HG03558 (cell line): ENCODE measurements at regions not wholly inside any gene's neighbourhood (a gene's known extent, or its start where the extent isn't known, plus 50 kb on each side); places are given as distances from the start of the nearest gene placed in this dataset.

Experiments
- ATAC-seq: cut with Tn5 transposase; IDR thresholded peaks from one replicate; pipeline ENCODE4 v1.9.1; 2021; ENCODE audit warnings: moderate number of reproducible peaks; ENCODE audit not compliant: unreplicated experiment; ENCODE audit errors: extremely low read depth

GRCh38 chr4:147052361-147052760, 106.7 kb upstream of the TTC29 start:
- no peak for ATAC-seq

GRCh38 chr4:147054228-147054872, 108.7 kb upstream of the TTC29 start:
- no peak for ATAC-seq

- no peak for ATAC-seq
Observed at GRCh38 chr4:147056940-147057610, 111.4 kb upstream of the TTC29 start.

- ATAC-seq, result no peak
Observed at GRCh38 chr4:147057611-147058190, 112.0 kb upstream of the TTC29 start.

GRCh38 chr4:147059064-147059731, 113.5 kb upstream of the TTC29 start:
- no peak for ATAC-seq

- no peak for ATAC-seq
Observed at GRCh38 chr4:147060151-147060931, 114.7 kb upstream of the TTC29 start.

GRCh38 chr4:147064856-147065255, 119.2 kb upstream of the TTC29 start:
- no peak for ATAC-seq

- ATAC-seq, result no peak
Observed at GRCh38 chr4:147068564-147068963, 122.9 kb upstream of the TTC29 start.

GRCh38 chr4:147071209-147071740, 125.6 kb upstream of the TTC29 start:
- no peak for ATAC-seq

GRCh38 chr4:147076179-147076578, 130.5 kb upstream of the TTC29 start:
- no peak for ATAC-seq

GRCh38 chr4:147076728-147077127, 131.1 kb upstream of the TTC29 start:
- ATAC-seq, result no peak

- ATAC-seq, result no peak
Observed at GRCh38 chr4:147078362-147078761, 132.7 kb upstream of the TTC29 start.

GRCh38 chr4:147078875-147079658, 133.4 kb upstream of the TTC29 start:
- no peak for ATAC-seq

GRCh38 chr4:147084861-147085260, 139.2 kb upstream of the TTC29 start:
- no peak for ATAC-seq

- ATAC-seq, result no peak
Observed at GRCh38 chr4:147085781-147086180, 140.1 kb upstream of the TTC29 start.

- ATAC-seq, result no peak
Observed at GRCh38 chr4:147088146-147088545, 142.5 kb upstream of the TTC29 start.

- ATAC-seq, result no peak
Observed at GRCh38 chr4:147090486-147090885, 144.8 kb upstream of the TTC29 start.

- ATAC-seq, result no peak
Observed at GRCh38 chr4:147093206-147093605, 147.5 kb upstream of the TTC29 start.

GRCh38 chr4:147094238-147094637, 148.6 kb upstream of the TTC29 start:
- no peak for ATAC-seq
